IPS-18c (cell line): ENCODE measurements at regions not wholly inside any gene's neighbourhood (a gene's known extent, or its start where the extent isn't known, plus 50 kb on each side); places are given as distances from the start of the nearest gene placed in this dataset.

ENCODE experiments used
- H3K4me3 ChIP-seq: 2 replicates; pipeline ENCODE4 v1.7.0; 2013; ENCODE audit warnings: low read depth, mild to moderate bottlenecking, low read length, moderate library complexity; ENCODE audit not compliant: insufficient read depth
- H3K9me3 ChIP-seq: one replicate; pipeline ENCODE4 v1.6.1; 2013; ENCODE audit warnings: mild to moderate bottlenecking, low read length, moderate library complexity; ENCODE audit not compliant: control insufficient read depth, insufficient read depth

GRCh38 chr12:114878781-114879180 lies 194.8 kb upstream of the TBX3 start:
- H3K9me3 ChIP-seq, result no peaks in the 10 kb centered on the region
- no peak overlapping the region for H3K4me3 ChIP-seq

GRCh38 chr12:114876968-114877680 lies 193.1 kb upstream of the TBX3 start:
- no peaks in the 10 kb centered on the region for H3K9me3 ChIP-seq
- no peak overlapping the region for H3K4me3 ChIP-seq

GRCh38 chr12:114875313-114875712 lies 191.3 kb upstream of the TBX3 start:
- Histone ChIP-seq H3K9me3 (no peaks in the 10 kb centered on the region), H3K4me3 (no peak overlapping the region)

GRCh38 chr12:114873656-114874055 lies 189.7 kb upstream of the TBX3 start:
- H3K4me3 ChIP-seq, result no peak overlapping the region
- no peaks in the 10 kb centered on the region for H3K9me3 ChIP-seq

DNA sequence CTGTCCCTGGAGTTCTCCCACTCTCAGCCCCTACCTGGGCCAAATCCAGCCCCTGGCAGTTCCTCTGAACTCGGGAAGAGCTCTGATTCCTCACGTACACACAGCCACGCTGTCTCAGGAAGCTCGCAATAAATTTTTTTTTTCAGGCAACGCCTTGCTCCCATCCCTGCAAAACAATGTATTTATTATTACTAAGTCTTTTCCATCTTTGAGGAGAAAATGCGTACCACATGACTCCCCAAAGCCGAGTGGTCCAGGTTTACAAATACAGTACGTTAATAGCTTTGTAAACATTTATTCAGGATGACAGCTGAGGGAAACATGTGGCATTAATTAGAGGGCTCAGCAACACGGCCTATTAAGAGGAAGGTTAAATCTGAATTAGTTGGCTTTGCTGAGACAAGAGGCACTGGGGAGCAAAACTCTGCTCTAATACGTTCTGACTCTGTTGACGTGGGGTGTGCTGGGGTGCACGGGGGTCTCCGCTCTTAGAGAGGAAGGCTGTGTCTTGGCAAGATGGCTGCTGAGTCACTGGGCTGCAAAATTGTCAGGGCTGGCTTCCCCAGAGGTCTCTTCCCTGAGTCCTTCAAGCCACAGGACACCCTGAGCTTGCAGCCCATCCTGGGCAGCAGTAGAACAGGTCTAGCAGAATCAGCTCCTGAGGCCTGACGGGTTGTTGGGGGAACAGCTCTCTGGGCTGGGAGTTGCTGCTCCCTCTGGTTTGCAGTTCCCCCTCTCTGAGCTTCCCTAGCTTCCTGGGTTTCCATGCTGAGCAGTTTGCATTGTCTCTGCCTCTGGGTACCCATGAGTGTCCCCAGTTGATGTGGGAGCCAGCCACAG lies 185.2 kb upstream of the TBX3 start:
- Histone ChIP-seq H3K4me3 (no peak overlapping the region), H3K9me3 (no peaks in the 10 kb centered on the region)

DNA sequence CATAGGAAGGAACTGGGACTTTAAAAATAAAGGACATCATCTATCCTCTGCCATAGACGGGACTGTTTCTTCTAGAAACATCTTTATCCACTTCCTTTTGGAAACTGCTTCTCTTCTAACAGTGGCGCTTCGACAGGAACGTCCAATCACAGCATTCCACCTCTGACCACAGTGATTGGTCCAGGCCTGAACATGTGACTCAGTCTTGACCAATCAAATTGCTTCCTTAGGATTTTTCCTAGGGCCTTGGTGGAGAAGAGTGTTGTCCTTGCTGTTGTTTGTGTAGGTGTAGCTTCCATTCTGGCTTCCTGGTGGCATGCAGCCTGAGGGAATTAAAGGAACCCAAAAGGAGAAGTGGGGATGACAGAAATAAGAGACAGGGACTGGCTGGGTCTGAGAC lies 182.4 kb upstream of the TBX3 start:
- Histone ChIP-seq H3K4me3 (no peak overlapping the region), H3K9me3 (no peaks in the 10 kb centered on the region)

DNA sequence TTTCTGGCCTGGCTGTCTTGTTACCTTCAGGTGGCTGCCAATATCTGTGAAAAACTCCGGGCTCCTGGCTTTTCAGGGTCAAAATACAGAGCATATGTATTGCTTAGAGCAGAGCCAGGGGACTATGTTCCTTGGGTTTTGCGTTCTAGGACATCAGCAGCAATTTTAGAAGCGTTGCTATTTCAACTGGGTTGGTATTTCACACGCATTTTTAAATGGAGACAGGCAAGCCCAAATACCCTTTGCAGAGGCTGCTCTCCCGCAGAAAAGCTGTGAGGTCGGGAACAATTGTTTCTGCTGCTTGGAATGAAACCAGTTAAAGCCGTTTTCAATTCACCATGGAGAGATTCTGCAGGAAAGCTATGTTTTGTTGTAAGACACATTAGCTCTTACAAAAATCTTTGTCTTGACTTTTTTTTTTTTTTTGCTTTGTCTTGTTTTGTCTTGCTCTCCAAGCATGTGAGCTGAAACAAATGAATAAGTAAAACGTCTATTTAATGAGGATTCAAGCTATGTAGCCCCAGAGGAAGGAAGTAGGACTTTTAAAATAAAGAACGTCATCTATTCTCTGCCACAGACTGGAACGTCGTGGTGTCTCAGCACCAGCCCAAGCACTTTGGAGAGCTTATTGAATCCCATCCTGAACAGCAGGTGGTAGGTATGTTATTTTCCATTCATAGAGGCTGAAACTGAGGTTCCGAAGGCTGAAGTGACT lies 181.0 kb upstream of the TBX3 start:
- H3K4me3 ChIP-seq, result no peak overlapping the region
- H3K9me3 ChIP-seq, result no peaks in the 10 kb centered on the region

GRCh38 chr12:114863911-114864310 lies 179.9 kb upstream of the TBX3 start:
- Histone ChIP-seq H3K9me3 (no peaks in the 10 kb centered on the region), H3K4me3 (no peak overlapping the region)

- Histone ChIP-seq H3K9me3 (no peaks in the 10 kb centered on the region), H3K4me3 (no peak overlapping the region)
These were observed 177.0 kb upstream of the TBX3 start for GRCh38 chr12:114860969-114861368.

GRCh38 chr12:114858388-114859146 lies 174.6 kb upstream of the TBX3 start:
- Histone ChIP-seq H3K4me3 (no peak overlapping the region), H3K9me3 (no peaks in the 10 kb centered on the region)

- Histone ChIP-seq H3K9me3 (no peaks in the 10 kb centered on the region), H3K4me3 (no peak overlapping the region)
These were observed 171.7 kb upstream of the TBX3 start for GRCh38 chr12:114855678-114856077.

GRCh38 chr12:114852976-114853529 lies 169.1 kb upstream of the TBX3 start:
- Histone ChIP-seq H3K4me3 (no peak overlapping the region), H3K9me3 (no peaks in the 10 kb centered on the region)

DNA sequence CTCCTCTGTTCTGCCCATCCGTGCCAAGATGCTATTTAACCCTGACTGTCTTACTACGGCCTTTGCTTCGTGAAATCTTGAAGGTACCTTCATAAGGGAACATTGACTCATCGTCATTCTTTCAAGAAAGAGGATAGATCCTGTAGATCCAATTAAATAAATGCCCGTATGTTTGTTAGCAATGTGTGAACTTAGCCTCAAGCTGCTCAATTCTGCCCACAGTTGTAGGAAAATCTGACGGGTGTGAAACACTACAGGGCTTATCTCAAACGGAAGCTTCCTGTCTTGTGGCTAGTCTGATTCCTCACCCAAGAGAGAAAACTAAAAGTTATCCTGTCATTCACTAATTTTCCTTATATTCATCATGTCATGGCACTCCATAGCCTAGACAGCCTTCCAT lies 168.0 kb upstream of the TBX3 start:
- no peaks in the 10 kb centered on the region for H3K9me3 ChIP-seq

DNA sequence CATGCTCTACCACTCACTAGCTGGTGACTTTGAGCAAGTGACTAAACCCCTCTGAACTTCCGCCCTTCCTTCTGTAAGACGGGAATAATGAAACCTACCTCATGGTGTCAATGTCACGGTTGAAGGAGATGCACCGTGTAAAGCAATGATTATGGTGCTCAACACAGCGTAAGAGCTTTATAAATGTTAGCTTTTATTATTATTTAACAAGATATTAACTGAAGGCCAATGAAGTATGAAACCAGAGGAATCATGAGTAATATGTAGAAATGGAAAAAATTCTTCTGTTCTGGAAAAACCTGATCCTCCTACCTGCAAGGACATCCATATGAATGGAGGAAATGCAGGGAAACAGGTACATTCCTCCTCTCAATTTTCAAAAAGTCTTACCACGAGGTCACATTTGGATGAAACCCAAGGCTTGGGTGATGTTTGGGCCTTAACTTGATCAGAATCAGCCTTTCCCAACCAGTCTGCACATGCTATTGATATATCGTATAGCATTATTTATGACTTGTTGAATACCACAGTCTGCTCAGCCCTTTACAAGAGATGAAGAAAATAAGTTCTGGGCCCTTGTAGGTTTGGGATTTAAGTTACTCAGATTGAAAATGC lies 166.8 kb upstream of the TBX3 start:
- Histone ChIP-seq H3K9me3 (no peaks in the 10 kb centered on the region), H3K4me3 (no peak overlapping the region)

More for the DNA sequence above, 168.0 kb upstream of the TBX3 start:
- no peak overlapping the region for H3K4me3 ChIP-seq

DNA sequence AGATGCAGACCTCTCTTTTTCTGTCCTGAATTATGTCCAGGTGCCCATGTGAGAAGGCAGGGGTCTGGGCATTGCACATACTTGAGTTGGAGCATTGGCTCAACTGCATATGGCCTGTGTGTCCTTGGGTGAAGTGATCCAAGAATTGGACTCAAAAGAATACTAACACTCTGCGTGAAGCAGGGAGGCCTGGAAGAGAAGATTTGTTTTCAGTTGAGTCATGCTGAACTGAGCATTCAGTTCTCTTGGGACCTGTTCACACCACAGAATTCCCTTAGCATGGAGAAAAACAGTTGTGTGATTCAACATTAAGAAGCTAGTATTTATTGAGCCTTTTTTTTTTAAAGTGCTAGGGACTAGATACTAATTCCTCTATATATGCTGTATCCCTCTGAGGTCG lies 164.7 kb upstream of the TBX3 start:
- H3K9me3 ChIP-seq, result no peaks in the 10 kb centered on the region
- no peak overlapping the region for H3K4me3 ChIP-seq

DNA sequence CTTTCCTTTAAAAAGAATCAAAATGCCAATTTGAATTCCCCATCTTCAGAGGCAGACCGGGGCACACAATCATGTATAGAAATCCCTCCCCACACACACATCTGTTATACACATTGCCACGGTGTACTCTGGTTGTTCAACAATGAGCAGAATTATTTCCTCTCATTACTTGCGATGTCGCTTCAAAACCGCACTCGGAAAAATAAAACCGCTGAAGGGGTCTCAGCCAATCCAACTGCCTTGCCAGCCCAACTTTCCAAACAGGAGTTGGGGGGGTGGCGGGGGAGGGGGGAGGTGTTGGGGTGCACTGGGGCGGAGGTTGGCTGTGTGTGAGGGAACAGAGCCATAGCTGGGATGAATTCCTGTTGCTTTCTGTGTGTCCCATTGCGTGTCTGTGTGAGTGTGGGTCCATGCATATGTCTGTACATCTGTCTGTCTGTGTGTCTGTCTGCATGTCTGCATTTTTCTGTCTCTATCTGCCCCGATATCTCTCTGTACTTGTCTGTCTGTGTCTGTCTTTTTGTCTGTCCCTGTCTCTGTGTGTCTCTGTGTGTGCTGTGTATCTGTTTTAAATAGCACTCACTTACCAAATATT lies 163.6 kb upstream of the TBX3 start:
- no peaks in the 10 kb centered on the region for H3K9me3 ChIP-seq
- H3K4me3 ChIP-seq, result no peak overlapping the region
